Stimulated activated CD8-positive, alpha-beta memory T cell treated with anti-CD3 and anti-CD28 coated beads, Interleukin-7, amount 100 ng/mL, for 48 hours (primary cell): ENCODE measurements at regions not wholly inside any gene's neighbourhood (a gene's known extent, or its start where the extent isn't known, plus 50 kb on each side); places are given as distances from the start of the nearest gene placed in this dataset.

ENCODE experiments used
- DNase-seq, 2 donors: peaks; one replicate each; pipeline ENCODE4 v3.0.0-alpha.2; 2020; ENCODE audit warnings: low read depth in 1 of 2; ENCODE audit errors: extremely low read depth in 1 of 2

DNA sequence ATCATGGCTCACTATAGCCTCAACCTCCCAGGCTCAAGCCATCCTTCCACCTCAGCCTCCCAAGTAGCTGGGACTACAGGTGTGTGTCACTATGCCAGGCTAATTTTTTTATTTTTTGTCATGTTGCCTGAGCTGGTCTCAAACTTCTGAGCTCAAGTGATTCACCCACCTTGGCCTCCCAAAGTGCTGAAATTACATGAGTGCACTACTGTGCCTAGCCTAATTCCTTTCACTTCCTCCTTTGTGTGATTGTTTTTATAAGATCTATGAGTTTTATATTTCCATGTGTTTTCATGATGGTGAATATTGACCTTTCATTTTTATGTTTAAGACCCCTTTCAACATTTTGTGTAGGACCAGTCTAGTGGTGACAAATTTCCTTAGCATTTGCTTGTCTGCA is 55.2 kb upstream of the IL12B start:
- no peak for DNase-seq

DNA sequence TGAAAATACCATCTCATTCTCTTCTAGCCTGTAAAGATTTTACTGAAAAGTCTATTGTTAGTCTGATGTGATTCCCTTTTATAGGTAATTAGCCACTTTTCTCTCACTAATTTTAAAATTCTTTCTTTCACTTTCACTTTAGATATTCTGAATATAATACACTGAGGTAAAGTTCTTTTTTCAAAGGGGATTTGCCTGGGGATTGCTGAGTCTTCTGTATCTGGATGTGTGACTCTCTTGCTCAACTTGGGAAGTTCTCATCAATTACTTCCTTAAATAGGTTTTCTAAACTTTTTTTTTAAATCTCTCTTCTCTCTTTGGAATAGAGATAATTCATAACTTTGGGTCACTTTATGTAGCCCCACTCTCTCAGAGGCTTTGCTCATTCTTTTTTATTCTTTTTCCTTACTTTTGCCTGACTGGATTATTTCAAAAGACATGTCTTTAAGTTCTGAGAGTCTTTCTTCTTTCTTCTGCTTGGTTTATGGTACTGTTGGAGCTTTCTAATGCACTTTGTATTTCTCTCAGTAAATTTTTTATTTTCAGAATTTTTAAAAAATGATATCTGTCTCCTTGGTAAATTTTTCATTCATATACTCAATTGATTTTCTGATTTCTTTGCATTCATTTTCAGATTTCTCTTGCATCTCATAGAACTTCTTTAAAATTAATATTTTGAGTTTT is 55.9 kb upstream of the IL12B start:
- no peak for DNase-seq

DNA sequence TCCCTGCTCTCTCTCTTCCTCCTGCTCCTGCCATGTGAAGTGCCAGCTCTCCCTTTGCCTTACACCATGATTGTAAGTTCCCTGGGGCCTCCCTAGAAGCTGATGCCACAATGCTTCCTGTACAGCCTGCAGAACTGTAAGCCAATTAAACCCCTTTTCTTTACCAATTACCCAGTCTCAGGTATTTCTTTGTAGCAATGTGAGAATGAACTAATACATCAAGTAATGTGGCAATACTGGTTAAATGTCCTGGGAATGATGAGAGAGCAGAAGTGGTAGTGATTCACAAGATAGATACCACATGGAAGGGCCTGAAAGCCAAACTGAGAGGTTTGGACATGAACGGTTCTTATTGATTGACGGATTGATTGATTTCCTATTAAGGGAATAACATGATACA is 62.6 kb upstream of the IL12B start:
- DNase-seq, result no peak

DNA sequence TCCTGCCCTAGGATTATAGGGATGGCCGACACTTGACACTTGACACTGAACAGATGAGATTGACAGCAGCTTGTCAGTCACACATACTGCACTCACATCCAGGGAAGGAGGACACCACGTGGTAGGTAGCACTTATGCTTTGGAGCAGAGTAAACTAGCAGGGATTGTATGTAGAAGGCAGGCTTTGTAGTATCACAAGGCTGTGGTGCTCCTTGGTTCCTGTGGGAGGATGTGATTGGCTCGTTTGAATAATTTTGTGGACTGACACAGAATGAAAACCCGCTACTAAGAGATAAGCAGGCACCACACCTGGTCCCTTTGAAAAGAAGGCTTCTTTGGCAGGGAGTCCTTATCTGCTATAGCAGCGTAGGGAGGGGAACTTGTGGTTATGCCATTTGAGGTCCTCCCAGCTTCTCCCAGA is 63.6 kb upstream of the IL12B start:
- no peak for DNase-seq

DNA sequence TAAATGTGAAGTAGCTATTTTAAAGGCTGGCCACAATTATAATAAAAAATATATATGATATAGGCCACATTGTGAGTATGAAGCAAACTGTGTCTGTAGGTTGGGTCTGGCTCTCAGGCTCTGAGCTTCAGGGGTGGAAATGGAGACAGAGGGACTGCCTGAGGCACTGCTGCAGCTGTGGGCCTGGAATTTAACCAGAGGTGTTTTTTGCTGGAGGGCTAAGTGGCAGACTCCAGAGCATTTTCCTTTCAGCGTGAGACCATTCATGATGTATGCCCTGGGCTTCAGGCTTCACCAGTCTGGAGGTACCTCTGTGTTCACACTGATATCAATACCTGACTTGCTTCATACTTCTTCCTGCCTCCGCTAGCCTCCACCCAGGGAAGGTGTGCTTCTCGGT is 64.9 kb upstream of the IL12B start:
- no peak for DNase-seq

DNA sequence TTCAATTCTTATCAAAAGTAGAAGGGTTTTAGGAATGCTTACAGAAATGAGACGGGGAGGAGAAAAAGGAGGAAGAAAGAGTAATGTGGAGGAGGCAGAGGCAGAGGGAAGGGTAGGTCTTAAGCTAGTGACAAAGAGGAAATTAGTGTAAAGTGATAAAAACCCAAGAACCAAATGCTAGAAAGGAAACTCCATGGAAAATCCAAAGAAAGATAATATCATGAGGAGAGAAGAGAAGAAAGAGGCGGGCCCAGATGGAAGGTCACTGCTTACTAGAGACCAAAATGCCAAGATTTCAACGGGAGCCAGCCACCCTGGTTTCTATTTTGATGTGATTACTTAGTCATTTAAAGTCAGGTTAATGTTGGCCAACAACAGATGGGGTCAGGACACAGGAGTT is 68.6 kb upstream of the IL12B start:
- no peak for DNase-seq

DNA sequence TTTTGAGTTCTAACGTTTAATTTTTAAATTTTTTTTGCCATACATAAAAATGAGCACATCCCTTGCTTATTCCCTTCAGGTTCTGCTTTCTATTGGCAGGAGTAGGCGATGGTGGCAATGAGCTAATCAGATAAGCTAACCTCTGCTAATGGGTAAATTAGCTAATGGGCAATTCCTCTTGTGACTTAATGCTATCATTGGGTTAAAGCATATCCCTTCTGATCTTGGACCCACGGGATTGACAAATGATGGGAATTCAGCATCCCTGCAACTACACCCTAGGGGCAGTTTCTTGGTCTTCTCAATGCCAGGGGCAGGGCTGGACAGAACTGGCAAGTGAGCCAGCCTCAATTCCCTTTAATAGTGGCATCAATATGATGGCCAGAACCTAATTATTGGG is 70.2 kb upstream of the IL12B start:
- DNase-seq, result no peak

DNA sequence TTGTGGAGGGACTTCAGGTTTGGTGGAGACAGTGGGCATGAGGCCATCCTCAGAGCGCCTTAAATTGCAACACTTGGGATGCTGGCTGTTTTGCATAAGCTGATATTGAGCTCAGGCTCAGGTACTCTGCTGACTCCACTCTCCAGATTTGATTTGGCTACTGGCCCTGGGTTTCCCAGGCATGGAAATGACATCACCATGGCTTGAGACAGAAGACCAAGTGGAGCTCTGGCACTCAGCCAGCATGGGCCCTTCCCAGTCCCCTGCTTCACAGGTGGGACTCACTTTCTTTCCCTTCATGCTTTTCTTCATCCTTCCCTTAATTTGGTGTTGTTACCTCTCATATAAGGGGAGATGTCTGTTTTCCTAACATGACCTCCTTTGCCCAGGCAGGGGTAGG is 72.0 kb upstream of the IL12B start:
- no peak for DNase-seq

DNA sequence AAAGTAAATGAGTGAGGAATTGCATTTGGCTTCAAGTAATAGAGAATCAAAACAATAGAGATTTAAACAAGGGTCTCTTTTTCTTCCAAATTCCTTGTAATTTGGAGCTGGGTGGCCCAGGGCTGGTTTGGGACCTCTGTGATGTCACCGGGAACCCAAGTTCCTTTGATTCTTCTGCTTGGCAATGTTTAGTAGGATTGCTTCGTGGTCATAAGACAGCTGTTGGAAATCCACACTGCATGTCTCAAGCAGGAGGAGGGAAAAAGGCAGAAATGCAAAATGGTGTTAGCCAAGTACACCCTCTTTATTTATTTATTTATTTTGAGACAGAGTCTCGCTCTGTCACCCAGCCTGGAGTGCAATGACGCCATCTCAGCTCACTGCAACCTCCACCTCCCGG is 72.6 kb upstream of the IL12B start:
- no peak for DNase-seq

DNA sequence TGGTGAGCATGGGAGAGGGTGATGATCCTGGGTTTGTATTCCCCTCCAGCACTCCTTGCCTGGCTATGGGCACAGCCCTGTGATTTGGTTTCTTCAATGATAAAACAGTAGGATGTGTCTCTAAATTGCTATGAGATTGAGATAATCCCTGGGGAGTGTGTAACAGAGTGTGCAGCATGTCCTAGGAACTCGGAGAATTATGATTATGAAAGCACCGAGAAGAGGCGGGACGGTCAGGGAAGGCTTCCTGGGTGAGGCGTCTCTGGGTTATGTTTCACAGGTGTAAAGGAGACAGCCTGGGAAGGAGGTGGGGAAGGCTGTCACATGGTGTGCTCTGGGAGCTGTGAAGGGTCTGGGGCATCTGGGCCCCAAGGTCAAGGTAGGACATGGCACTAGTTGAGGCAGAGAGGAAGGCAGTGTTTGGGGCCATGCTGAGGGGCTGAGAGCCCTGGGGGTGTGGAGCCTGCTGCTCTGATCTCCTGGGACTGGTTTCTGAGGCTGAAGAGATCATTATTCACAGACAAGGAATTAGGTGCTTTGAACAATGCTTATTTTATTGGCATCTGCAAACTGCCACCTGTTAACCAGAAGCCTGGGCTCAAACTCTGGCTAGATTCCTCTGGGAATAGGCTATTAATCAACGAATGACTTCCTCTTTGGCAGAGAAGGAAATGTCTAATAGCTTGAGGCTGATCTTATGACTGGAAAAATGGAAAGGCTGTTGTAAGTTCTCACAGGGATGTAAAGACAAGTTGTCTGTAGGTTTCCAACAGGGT is 73.8 kb upstream of the IL12B start:
- no peak for DNase-seq

DNA sequence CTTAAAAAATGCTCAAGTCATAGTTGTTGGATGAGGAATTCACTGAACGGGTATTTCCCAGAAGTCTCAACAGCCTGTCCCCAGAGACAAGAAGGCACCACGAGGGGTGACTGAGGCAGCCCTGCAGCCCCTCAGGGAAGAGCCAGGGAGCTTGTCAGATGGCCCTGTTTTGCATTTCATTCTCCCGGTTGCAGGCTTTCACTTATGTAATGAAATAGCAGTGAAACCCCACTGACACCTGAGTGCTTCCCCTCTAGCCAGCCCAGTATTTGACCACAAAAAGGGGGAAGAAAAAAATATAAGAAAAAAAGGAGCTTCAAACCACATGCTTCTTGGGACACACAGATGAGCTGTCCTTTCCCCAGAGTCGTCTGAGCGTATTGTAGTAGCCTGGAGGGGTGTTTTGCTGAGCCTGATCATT is 75.3 kb upstream of the IL12B start:
- DNase-seq, result no peak

DNA sequence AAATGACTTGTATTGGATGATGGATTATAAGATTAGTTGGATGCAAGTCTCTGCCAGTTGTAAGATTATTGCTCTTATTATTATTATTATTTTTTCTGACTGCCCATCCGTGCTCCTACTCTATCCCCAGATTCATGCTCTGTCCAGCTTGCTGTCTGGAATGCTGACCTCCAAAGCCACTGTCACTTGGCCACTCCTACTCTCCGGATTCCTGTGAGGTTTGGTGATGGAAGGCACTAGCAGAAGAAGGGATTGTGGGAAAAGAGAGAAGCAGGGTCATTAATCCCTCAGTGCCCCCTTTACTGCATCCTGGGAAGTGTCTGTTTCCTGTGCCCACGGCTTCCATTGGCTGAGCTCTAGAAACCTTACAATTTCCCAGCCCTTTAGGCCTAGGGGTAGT is 76.3 kb upstream of the IL12B start:
- DNase-seq, result no peak

DNA sequence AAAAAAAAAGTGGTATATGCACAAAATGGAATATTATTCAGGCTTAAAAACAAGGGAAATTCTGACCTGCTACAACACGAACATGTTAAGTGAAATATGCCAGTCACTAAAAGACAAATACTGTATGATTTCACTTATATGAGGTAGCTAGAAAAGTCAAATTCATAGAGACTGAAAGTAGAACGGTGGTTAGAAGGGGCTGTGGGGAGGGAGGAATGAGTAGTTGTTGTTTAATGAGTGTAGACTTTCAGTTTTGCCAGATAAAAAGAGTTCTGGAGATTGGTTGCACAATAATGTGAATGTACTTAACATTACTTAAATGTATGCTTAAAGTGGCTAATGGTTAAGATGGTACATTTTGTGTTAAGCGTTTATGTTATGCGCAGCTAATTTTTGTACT is 79.5 kb upstream of the IL12B start:
- no peak for DNase-seq

DNA sequence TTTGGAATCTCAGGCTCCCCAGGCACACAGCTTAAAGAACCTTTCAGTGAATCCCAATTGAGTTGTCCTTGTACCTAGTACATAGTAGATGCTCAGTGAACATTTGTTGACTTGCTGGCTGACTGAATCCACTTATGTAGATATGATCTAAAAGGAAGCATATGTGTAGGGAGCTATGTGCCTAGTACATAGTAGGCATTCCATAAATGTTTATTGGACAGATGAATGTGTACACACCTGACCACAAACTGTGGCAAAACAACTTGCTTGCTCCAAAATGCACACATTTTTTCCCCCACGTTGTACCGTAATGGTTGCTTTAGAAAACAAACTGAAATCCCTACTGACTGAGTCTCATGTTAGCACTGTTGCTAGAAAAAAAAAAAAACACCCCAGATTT is 80.2 kb upstream of the IL12B start:
- DNase-seq, result no peak

DNA sequence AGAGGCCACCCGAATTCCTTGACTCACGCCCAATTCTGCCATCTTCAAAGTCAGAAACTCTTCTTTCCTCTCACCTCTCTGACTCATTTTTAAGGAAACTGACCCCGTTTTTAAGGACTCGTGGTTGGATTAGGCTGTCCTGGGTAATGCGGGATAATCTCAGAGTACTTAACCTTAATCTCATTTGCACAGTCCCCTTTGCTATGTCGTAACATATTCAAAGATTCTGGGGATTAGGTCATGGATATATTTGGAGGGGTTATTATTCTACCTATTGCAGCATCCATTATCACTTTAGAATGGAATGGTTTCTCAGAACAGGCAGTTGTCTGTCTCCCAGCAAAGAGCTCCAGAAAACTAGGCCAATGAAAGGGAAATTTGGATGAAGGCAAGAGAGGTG is 80.8 kb upstream of the IL12B start:
- no peak for DNase-seq

DNA sequence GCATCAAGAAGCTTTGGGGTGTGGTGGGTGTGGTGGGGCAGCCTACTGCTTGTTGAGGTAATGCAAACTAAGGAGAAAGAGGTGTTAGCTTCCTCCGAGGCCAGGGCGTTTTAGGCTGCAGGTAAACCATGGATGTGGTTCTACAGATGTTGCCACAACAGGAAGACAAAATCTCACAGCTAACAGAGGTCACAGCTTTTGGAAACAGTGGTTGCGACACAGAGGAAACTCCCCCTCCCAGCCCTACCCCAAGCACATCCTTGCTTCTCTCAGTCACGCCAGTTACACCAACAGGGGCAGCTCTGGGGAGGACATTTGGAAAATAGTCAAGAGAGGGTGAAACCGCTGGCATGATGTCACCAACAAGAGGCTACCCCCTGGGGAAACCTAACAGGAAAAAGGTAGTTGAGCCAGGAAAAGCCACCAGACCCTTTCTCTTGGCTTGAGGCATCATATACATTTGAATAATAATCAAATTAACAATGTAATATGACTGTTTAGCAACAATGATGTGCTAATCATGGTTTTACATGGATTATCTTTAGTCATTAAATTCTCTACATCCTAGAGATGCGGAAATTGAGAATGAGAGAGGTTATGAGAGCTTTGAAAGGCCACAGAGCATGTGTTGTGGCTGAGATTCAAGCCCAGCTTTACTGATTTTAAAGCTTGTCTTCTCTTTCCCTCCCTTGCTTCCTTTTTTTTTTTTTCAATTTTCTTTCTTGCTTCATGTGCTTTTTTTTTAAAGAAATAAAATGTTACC is 82.2 kb upstream of the IL12B start:
- DNase-seq, result peak; percentile 60 to 67

DNA sequence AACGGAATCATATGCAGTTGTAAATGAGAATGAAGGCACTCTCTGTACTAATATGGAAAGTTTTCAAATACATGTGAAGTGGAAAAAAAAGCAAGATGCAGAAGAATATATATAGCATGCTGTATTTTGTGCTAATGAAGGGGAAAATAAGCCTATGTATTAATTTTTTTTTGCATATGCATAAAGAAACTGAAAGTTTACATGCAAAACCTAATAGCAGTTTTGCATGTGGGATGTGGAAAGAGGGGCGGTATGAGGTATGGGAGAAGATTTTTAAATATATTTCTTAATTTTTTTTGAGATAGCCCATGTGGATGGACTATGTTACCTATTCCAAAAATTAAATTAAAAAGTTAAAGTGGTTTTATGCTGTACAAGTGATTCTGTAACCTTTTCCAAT is 83.7 kb upstream of the IL12B start:
- no peak for DNase-seq

DNA sequence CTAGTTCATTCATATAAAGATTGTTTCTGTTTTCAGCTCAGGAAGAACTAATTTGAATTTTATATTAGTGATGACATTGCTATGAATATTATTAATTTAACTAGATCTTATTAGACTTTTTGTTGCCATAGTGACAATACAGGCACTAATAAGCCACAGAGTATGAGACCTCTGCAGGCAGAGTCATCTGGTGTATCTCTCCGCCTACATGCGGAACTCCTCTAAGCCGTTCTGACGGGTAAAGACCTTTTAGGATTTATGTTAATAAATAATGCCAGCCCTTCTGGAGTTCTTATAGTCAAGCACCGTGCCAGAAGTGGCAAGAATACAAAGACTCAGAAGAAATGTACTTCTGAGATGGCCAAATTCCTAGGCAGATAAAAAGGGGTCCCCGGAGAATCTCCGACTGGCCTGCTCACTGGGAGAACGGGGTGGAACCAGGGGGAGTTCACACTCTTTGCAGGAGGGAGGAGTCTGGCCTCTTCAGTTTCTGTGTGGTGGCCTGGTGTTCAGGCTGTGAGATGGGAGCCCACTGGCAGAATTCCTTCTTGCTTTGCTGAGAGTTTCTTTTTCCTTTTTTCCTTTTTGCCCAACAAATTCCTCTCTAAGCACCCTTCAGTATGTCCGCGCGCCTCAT is 85.1 kb upstream of the IL12B start:
- DNase-seq, result no peak

DNA sequence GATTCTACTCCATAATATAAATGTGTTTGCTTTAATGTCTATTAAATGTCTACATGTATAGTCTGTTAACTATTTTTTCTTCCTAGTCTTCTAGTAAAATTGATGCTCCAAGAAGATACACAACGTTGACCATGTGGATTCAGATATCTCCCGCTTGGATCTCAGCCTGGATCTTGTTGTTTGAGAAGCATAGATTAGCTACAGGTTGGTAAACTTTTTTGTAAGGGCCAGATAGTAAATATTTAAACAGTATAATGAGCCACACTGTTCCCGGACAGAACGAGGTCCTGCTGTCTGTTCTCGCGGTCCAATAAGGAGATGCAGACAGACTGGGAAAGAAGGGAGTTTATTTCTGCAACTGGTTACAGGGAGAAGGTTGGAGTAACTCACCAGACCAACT is 86.2 kb upstream of the IL12B start:
- DNase-seq, result no peak

DNA sequence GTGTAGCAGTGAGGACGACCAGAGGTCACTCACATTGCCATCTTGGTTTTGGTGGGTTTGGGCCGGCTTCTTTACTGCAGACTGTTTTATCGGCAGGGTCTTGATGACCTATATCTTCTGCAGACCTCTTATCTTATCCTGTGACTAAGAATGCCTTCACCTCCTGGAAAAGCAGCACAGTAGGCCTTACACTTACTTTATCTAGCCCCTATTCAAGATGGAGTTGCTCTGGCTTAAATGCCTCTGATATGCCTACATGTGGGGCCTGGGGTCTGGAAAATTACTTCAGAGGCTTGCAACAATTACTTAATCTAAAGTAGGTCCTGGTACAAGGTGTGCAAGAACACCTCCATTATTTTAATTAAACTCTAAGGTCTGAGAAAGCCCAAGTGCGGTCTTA is 86.9 kb upstream of the IL12B start:
- no peak for DNase-seq

DNA sequence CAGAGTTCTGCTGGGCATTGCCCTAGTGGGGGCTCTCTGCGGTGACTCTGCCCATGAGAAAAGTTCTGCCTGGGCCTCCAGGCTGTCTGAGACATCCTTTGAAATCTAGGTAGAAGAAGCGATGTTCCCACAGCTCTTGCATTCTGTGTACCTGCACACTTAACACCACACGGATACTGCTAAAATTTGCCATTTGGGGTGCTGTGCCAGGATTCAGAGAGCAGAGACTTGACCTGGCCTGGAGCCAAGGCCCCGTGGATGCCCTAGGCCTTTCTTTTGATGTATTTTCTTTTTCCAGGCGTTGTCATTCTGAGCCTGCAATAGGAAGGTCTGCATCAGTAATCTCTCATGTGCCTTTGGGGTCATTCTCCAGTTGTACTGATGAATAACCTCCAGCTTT is 89.3 kb upstream of the IL12B start:
- DNase-seq, result no peak

DNA sequence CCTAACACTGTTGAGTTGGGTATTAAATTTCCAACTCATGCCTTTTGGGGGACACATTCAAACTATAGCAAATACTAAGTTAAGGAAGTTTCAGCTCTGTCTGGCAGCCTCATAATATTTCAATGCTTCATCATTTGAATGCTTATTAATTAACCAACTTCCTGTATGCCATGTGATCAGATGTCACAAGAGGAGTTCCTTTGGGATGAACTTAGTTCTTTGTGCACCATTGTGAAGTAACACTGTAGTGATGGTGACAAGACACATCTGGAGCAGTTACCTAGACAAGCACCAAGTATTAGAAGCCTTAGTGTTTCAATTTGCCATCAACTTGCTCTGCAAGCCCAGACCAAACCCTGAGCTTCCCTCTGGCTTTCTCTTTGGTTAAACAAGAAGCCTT is 90.7 kb upstream of the IL12B start:
- no peak for DNase-seq
